ENCODE measurements at regions not wholly inside any gene's neighbourhood (a gene's known extent, or its start where the extent isn't known, plus 50 kb on each side); places are given as distances from the start of the nearest gene placed in this dataset.

DNA sequence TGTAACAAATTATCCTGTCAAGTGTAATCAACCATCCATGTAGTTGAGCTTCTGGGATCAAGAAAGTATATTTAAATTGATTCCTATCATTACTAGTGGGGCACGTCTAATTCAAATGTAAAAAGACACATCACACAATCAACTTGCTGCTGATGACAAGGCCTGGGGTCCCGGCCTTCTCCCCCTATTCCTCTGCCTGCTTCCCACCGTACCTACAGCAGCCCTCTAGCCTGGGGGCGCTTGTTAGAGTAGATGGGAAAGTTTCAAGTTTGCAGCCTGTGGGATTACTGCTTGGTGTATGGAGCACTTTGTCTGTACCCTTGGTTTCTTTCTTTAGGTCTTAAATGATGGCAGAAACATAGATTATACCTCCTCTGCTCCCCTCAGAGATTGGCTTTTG is 333.3 kb upstream of the KYNU start:
- DNase-seq (no peak), ATAC-seq (ENCODE audit: insufficient read depth, low FRiP score) (no peak)
- WGBS, 2 donors: 69 to 84% methylated on average over 4 of the region's 4 CpGs
- Histone ChIP-seq H3K9ac (ENCODE audit: insufficient read depth in 1 of 2, low read length in 2 of 2) (peak overlapping the region in 1 of 2 donors; percentile 28), H3K27ac (ENCODE audit: low read depth in 1 of 2, low read length in 1 of 2) (no peak overlapping the region), H3K4me3 (no peak overlapping the region), H3K36me3 (ENCODE audit: control insufficient read depth in 4 of 4, insufficient read depth in 4 of 4, low read length in 4 of 4) (no peaks in the 10 kb centered on the region), H3K4me1 (ENCODE audit: control insufficient read depth in 5 of 5, insufficient read depth in 5 of 5, low read length in 5 of 5) (peaks cover 0 to 7% (median 0%) of the 10 kb centered on the region in 5 donors), H3K9me3 (ENCODE audit: control insufficient read depth in 4 of 4, insufficient read depth in 3 of 4, low read length in 3 of 4) (peaks cover 0 to 2% (median under 1%) of the 10 kb centered on the region in 4 donors), H3K27me3 (ENCODE audit: control insufficient read depth in 3 of 3, insufficient read depth in 3 of 3, low read length in 2 of 3) (no peaks in the 10 kb centered on the region)
- TF ChIP-seq, protein P1, sequence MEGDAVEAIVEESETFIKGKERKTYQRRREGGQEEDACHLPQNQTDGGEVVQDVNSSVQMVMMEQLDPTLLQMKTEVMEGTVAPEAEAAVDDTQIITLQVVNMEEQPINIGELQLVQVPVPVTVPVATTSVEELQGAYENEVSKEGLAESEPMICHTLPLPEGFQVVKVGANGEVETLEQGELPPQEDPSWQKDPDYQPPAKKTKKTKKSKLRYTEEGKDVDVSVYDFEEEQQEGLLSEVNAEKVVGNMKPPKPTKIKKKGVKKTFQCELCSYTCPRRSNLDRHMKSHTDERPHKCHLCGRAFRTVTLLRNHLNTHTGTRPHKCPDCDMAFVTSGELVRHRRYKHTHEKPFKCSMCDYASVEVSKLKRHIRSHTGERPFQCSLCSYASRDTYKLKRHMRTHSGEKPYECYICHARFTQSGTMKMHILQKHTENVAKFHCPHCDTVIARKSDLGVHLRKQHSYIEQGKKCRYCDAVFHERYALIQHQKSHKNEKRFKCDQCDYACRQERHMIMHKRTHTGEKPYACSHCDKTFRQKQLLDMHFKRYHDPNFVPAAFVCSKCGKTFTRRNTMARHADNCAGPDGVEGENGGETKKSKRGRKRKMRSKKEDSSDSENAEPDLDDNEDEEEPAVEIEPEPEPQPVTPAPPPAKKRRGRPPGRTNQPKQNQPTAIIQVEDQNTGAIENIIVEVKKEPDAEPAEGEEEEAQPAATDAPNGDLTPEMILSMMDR (IDR thresholded peaks at IDR 0.05; ENCODE audit: control extremely low read depth, extremely low read depth): no peak

DNA sequence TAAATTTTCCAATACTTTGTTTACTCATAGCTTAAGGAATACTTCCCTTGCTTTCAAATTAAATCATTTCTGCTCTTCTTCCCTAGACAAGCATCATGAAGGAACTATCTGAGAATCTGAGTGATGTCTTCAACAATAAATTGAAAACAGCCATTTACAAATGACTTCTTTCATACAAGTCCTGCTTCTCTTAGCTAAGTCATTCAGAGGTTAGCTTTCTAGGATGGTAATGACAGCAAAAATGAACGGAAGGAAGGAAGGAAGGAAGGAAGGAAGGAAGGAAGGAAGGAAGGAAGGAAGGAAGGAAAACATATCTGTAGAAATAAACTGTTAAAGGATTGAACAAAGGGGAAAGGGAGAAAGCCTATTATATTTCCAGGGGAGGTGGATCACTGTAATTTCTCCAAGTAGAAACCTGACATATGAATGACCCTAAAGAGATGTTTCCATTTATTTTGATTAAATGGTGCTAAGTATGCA is 335.0 kb upstream of the KYNU start:
- WGBS, 2 donors: 29 to 52% methylated on average over 1 of the region's 1 CpG
- Histone ChIP-seq H3K36me3 (ENCODE audit: control insufficient read depth in 4 of 4, insufficient read depth in 4 of 4, low read length in 4 of 4) (no peaks in the 10 kb centered on the region), H3K9me3 (ENCODE audit: control insufficient read depth in 4 of 4, insufficient read depth in 3 of 4, low read length in 3 of 4) (peaks cover 0 to 2% (median 0%) of the 10 kb centered on the region in 4 donors), H3K27ac (ENCODE audit: low read depth in 1 of 2, low read length in 1 of 2) (no peak overlapping the region), H3K9ac (ENCODE audit: insufficient read depth in 1 of 2, low read length in 2 of 2) (no peak overlapping the region), H3K4me1 (ENCODE audit: control insufficient read depth in 5 of 5, insufficient read depth in 5 of 5, low read length in 5 of 5) (peaks cover 0 to 7% (median 0%) of the 10 kb centered on the region in 5 donors), H3K27me3 (ENCODE audit: control insufficient read depth in 3 of 3, insufficient read depth in 3 of 3, low read length in 2 of 3) (no peaks in the 10 kb centered on the region), H3K4me3 (no peak overlapping the region)
- ATAC-seq (ENCODE audit: insufficient read depth, low FRiP score): no peak
- TF ChIP-seq, protein P1 (IDR thresholded peaks at IDR 0.05; ENCODE audit: control extremely low read depth, extremely low read depth): no peak
- DNase-seq: no peak

DNA sequence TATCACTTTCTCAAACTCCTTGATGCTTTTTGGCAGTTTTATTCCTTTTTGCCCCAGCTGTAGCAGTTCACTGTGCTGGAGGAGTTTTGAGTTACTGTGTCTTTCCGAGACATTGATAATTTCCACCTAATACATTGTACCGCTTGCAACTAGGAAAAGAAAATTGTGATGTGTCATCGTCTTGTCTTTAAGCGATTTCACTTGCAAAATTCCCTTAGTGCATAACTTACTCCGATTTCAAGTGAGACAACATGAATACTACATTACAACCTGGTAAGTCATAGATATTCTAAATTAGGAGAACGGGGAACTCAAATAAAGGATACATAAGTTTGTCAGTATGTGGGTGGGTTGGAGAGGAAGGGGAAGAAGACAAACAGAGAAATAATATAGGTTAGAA is 340.5 kb upstream of the KYNU start:
- H3K27me3 ChIP-seq (ENCODE audit: control insufficient read depth in 3 of 3, insufficient read depth in 3 of 3, low read length in 2 of 3): no peaks in the 10 kb centered on the region
- TF ChIP-seq, protein P1 (IDR thresholded peaks at IDR 0.05; ENCODE audit: control extremely low read depth, extremely low read depth): no peak
- no peaks in the 10 kb centered on the region for H3K36me3 ChIP-seq (ENCODE audit: control insufficient read depth in 4 of 4, insufficient read depth in 4 of 4, low read length in 4 of 4)
- H3K4me3 ChIP-seq: no peak overlapping the region
- WGBS, 2 donors: 94% methylated on average over 6 of the region's 6 CpGs
- DNase-seq (no peak), ATAC-seq (ENCODE audit: insufficient read depth, low FRiP score) (no peak)
- H3K27ac ChIP-seq (ENCODE audit: low read depth in 1 of 2, low read length in 1 of 2): no peak overlapping the region
- H3K9me3 ChIP-seq (ENCODE audit: control insufficient read depth in 4 of 4, insufficient read depth in 3 of 4, low read length in 3 of 4): peaks cover 0 to 2% (median 0%) of the 10 kb centered on the region in 4 donors
- no peak overlapping the region for H3K9ac ChIP-seq (ENCODE audit: insufficient read depth in 1 of 2, low read length in 2 of 2)
- no peaks in the 10 kb centered on the region for H3K4me1 ChIP-seq (ENCODE audit: control insufficient read depth in 5 of 5, insufficient read depth in 5 of 5, low read length in 5 of 5)

DNA sequence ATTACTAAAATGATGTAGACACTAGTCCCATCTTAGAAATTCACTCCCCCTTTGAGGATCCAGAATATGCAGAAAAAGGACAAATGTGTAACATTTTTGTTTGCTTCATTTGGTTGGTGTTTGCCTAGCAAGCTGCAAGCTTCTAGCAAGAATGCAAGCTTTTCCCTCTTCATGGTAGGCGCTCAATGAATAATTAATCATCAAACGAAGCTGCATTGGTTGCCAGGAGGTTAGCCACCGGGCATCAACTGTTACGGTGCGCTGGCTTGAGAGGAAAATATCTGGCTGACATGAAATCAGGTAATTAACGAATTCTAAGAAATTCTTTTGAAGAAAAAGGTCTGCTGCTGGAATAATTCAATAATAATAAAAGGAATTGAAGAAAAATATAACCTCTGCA is 341.0 kb upstream of the KYNU start:
- TF ChIP-seq, protein P1 (IDR thresholded peaks at IDR 0.05; ENCODE audit: control extremely low read depth, extremely low read depth): no peak
- Histone ChIP-seq H3K27ac (ENCODE audit: low read depth in 1 of 2, low read length in 1 of 2) (no peak overlapping the region), H3K9ac (ENCODE audit: insufficient read depth in 1 of 2, low read length in 2 of 2) (no peak overlapping the region), H3K4me1 (ENCODE audit: control insufficient read depth in 5 of 5, insufficient read depth in 5 of 5, low read length in 5 of 5) (no peaks in the 10 kb centered on the region), H3K27me3 (ENCODE audit: control insufficient read depth in 3 of 3, insufficient read depth in 3 of 3, low read length in 2 of 3) (no peaks in the 10 kb centered on the region), H3K36me3 (ENCODE audit: control insufficient read depth in 4 of 4, insufficient read depth in 4 of 4, low read length in 4 of 4) (no peaks in the 10 kb centered on the region), H3K9me3 (ENCODE audit: control insufficient read depth in 4 of 4, insufficient read depth in 3 of 4, low read length in 3 of 4) (peaks cover 0 to 2% (median 0%) of the 10 kb centered on the region in 4 donors), H3K4me3 (no peak overlapping the region)
- ATAC-seq (ENCODE audit: insufficient read depth, low FRiP score): no peak
- WGBS, 2 donors: 81 to 88% methylated on average over 6 of the region's 6 CpGs
- DNase-seq: no peak
